ENCODE measurements at regions not wholly inside any gene's neighbourhood (a gene's known extent, or its start where the extent isn't known, plus 50 kb on each side); places are given as distances from the start of the nearest gene placed in this dataset.

GRCh38 chr11:31895926-31896325, 84.8 kb upstream of the PAX6 start:
- DNase-seq: no peak

- DNase-seq: no peak
Observed at GRCh38 chr11:31887180-31887579, 76.1 kb upstream of the PAX6 start.

GRCh38 chr11:31884080-31884479, 73.0 kb upstream of the PAX6 start:
- no peak for DNase-seq

- no peak for DNase-seq
Observed at GRCh38 chr11:31883435-31883834, 72.3 kb upstream of the PAX6 start.

- DNase-seq: no peak
Observed at GRCh38 chr11:31882951-31883392, 71.8 kb upstream of the PAX6 start.

- DNase-seq: no peak
Observed at GRCh38 chr11:31881825-31882224, 70.7 kb upstream of the PAX6 start.

GRCh38 chr11:31879681-31880080, 68.6 kb upstream of the PAX6 start:
- DNase-seq: no peak

GRCh38 chr11:31877863-31878262, 66.7 kb upstream of the PAX6 start:
- no peak for DNase-seq

- no peak for DNase-seq
Observed at GRCh38 chr11:31877083-31877482, 66.0 kb upstream of the PAX6 start.

GRCh38 chr11:31875866-31876560, 64.9 kb upstream of the PAX6 start:
- no peak for DNase-seq

- DNase-seq: no peak
Observed at GRCh38 chr11:31874631-31875191, 63.6 kb upstream of the PAX6 start.

GRCh38 chr11:31873124-31873523, 62.0 kb upstream of the PAX6 start:
- DNase-seq: no peak

GRCh38 chr11:31872076-31872443, 60.9 kb upstream of the PAX6 start:
- no peak for DNase-seq

GRCh38 chr11:31871310-31872075, 60.4 kb upstream of the PAX6 start:
- DNase-seq: no peak

- no peak for DNase-seq
Observed at GRCh38 chr11:31870609-31871309, 59.6 kb upstream of the PAX6 start.

GRCh38 chr11:31869986-31870385, 58.9 kb upstream of the PAX6 start:
- no peak for DNase-seq

- no peak for DNase-seq
Observed at GRCh38 chr11:31865606-31866300, 54.6 kb upstream of the PAX6 start.

GRCh38 chr11:31863170-31863832, 52.2 kb upstream of the PAX6 start:
- no peak for DNase-seq

GRCh38 chr11:31861011-31861410, 49.9 kb upstream of the PAX6 start:
- no peak for DNase-seq
